Hepatocyte (in vitro differentiated cells): ENCODE measurements at regions not wholly inside any gene's neighbourhood (a gene's known extent, or its start where the extent isn't known, plus 50 kb on each side); places are given as distances from the start of the nearest gene placed in this dataset.
A peak's percentile ranks its signal among the peaks of the same experiment; 100 is the strongest.

ENCODE experiments used
- DNase-seq: peaks from one replicate; pipeline ENCODE4 v3.0.0-alpha.2; 2016; ENCODE audit warnings: low spot score
- H2AFZ ChIP-seq: fragments of 200-600 bp; sonication (generic); 2 replicates; pipeline ENCODE4 v1.6.0; 2016; ENCODE audit warnings: antibody characterized with exemption, mild to moderate bottlenecking
- H3K27ac ChIP-seq: fragments of 200-600 bp; sonication (generic); 2 replicates; pipeline ENCODE4 v1.5.1; 2016; ENCODE audit warnings: mild to moderate bottlenecking
- H3K27me3 ChIP-seq: fragments of 200-600 bp; sonication (generic); 2 replicates; pipeline ENCODE4 v1.6.1; 2016
- H3K36me3 ChIP-seq: fragments of 200-600 bp; sonication (generic); replicated peaks from 2 replicates; pipeline ENCODE4 v1.5.1; 2016; ENCODE audit warnings: low read depth; ENCODE audit not compliant: insufficient read depth
- H3K4me1 ChIP-seq: fragments of 200-600 bp; sonication (generic); 2 replicates; pipeline ENCODE4 v1.5.1; 2016; ENCODE audit warnings: mild to moderate bottlenecking, moderate library complexity; ENCODE audit not compliant: insufficient read depth
- H3K4me2 ChIP-seq: fragments of 200-600 bp; sonication (generic); 2 replicates; pipeline ENCODE4 v1.6.0; 2016
- H3K4me3 ChIP-seq: fragments of 200-600 bp; sonication (generic); 2 replicates; pipeline ENCODE4 v1.5.1; 2016; ENCODE audit warnings: mild to moderate bottlenecking
- H3K79me2 ChIP-seq: fragments of 200-600 bp; sonication (generic); 2 replicates; pipeline ENCODE4 v1.6.0; 2017; ENCODE audit warnings: mild to moderate bottlenecking
- H3K9me2 ChIP-seq: fragments of 200-600 bp; sonication (generic); replicated peaks from 2 replicates; pipeline ENCODE4 v1.6.0; 2017; ENCODE audit warnings: mild to moderate bottlenecking; ENCODE audit not compliant: insufficient read depth
- H3K9me3 ChIP-seq: fragments of 200-600 bp; sonication (generic); 2 replicates; pipeline ENCODE4 v1.5.1; 2016; ENCODE audit warnings: low read depth, mild to moderate bottlenecking
- H4K20me1 ChIP-seq: fragments of 200-600 bp; sonication (generic); 2 replicates; pipeline ENCODE4 v1.6.0; 2016; ENCODE audit warnings: mild to moderate bottlenecking; ENCODE audit not compliant: insufficient read depth, poor library complexity, severe bottlenecking
- EZH2 ChIP-seq: fragments of 200-600 bp; sonication (generic); IDR thresholded peaks from 2 replicates; pipeline ENCODE4 v1.6.1; 2016; ENCODE audit warnings: antibody characterized with exemption, mild to moderate bottlenecking, borderline replicate concordance
- EZH2phosphoT487 ChIP-seq: fragments of 200-600 bp; sonication (generic); IDR thresholded peaks from one replicate; pipeline ENCODE4 v1.6.1; 2018; ENCODE audit warnings: antibody characterized with exemption, mild to moderate bottlenecking, low read depth, moderate library complexity; ENCODE audit not compliant: unreplicated experiment, severe bottlenecking
- WGBS: methylation state at CpG from one replicate; pipeline ENCODE4 v1.1.6; 2016; ENCODE audit warnings: low lambda C conversion rate; ENCODE audit errors: missing lambda C conversion rate; 5-methylcytosine and 5-hydroxymethylcytosine counted together
- TF ChIP-seq, protein P1 (sequence below): fragments of 200-600 bp; sonication (generic); IDR thresholded peaks from 2 replicates; pipeline ENCODE4 v1.5.1; 2016; ENCODE audit warnings: antibody characterized with exemption, mild to moderate bottlenecking; ENCODE audit not compliant: poor library complexity

DNA sequence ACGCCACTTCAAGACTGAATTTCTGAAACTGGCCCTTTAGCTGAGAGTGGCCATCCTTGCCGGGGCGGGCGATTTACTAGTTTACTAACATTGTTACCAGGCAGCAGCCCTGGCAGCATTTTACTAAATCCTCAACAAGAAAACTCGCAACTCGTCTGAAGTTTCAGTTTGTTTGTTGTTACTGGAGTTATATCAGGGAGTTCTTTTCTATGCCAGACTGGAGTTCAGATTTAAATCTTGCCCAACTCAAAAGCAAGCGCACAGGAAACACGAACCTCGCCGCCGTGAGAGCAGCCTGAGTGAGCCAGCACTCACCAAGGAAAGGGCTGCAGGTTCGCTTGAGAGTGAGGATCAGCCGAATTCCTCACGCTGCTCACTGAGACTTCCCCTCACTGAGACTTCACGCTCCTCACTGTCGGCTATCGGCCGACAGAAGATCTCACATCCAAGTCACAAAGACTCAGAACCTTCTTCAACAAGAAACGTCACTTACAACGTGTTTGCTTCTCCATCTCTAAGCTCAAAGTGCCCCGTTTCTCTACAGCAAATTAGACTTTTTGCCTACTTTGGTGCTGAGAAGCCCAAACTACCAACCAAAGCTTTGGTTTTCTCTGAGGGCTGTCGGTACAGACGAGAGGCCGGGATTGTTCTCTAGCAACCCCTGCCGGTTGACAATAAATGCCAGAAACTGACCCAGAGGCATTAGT is 78.9 kb downstream of the OLIG3 start:
- peak overlapping the region; percentile 25 for H3K27ac ChIP-seq
- no peaks in the 10 kb centered on the region for H4K20me1 ChIP-seq
- H3K4me2 ChIP-seq, result peak overlapping the region; percentile 83
- no peaks in the 10 kb centered on the region for H3K9me3 ChIP-seq
- H3K79me2 ChIP-seq, result no peaks in the 10 kb centered on the region
- peak overlapping the region; percentile 41 for H3K4me3 ChIP-seq
- 7% methylated on average over 25 of the region's 25 CpGs for WGBS
- H3K27me3 ChIP-seq, result no peaks in the 10 kb centered on the region
- H3K36me3 ChIP-seq, result no peaks in the 10 kb centered on the region
- H2AFZ ChIP-seq, result peak overlapping the region; percentile 61
- no peaks in the 10 kb centered on the region for H3K4me1 ChIP-seq
- H3K9me2 ChIP-seq, result no peaks in the 10 kb centered on the region
- no peak for TF ChIP-seq EZH2phosphoT487
- TF ChIP-seq, protein P1, sequence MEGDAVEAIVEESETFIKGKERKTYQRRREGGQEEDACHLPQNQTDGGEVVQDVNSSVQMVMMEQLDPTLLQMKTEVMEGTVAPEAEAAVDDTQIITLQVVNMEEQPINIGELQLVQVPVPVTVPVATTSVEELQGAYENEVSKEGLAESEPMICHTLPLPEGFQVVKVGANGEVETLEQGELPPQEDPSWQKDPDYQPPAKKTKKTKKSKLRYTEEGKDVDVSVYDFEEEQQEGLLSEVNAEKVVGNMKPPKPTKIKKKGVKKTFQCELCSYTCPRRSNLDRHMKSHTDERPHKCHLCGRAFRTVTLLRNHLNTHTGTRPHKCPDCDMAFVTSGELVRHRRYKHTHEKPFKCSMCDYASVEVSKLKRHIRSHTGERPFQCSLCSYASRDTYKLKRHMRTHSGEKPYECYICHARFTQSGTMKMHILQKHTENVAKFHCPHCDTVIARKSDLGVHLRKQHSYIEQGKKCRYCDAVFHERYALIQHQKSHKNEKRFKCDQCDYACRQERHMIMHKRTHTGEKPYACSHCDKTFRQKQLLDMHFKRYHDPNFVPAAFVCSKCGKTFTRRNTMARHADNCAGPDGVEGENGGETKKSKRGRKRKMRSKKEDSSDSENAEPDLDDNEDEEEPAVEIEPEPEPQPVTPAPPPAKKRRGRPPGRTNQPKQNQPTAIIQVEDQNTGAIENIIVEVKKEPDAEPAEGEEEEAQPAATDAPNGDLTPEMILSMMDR, result peak; percentile 67
- TF ChIP-seq EZH2, result no peak
- peak; percentile 82 for DNase-seq

- Histone ChIP-seq H3K27me3 (no peaks in the 10 kb centered on the region), H3K4me2 (peak overlapping the region; percentile 83), H3K9me2 (no peaks in the 10 kb centered on the region), H3K36me3 (no peaks in the 10 kb centered on the region), H3K4me3 (peak overlapping the region; percentile 41), H3K27ac (peak overlapping the region; percentile 25), H3K4me1 (no peaks in the 10 kb centered on the region), H4K20me1 (no peaks in the 10 kb centered on the region), H3K79me2 (no peaks in the 10 kb centered on the region), H3K9me3 (no peaks in the 10 kb centered on the region), H2AFZ (no peak overlapping the region)
- WGBS, result 49% methylated on average over 7 of the region's 7 CpGs
- no peak for TF ChIP-seq EZH2phosphoT487
- no peak for TF ChIP-seq EZH2
- TF ChIP-seq, protein P1, result no peak
- no peak for DNase-seq
Measured at GRCh38 chr6:137414599-137414998, 79.6 kb downstream of the OLIG3 start.

- 32% methylated on average over 3 of the region's 3 CpGs for WGBS
Measured at GRCh38 chr6:137413482-137413881, 80.7 kb downstream of the OLIG3 start.

DNA sequence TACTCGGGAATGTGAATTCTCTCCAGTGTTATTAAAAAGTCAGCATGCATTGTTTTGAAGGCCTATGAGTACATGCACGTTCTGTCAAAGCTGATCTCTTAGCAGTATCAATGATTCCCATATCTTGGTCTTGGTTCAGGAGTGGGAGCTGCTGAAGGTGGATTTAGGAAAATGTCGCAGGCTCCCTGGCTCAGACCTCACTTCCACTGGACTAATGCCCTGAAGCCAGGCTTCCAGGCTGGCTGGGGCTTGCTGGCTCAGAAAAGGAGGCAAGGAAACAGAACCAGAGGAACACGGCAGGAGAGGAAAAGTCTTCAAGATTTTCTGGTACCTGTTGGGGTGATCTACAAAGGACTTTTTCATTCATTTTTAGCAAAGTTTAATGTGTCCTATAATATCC is 81.6 kb downstream of the OLIG3 start:
- TF ChIP-seq EZH2phosphoT487 (no peak), EZH2 (no peak)
- TF ChIP-seq, protein P1, result no peak
- H3K27me3 ChIP-seq, result no peaks in the 10 kb centered on the region
- H3K9me2 ChIP-seq, result no peaks in the 10 kb centered on the region
- no peak overlapping the region for H3K4me2 ChIP-seq
- no peak overlapping the region for H3K4me3 ChIP-seq
- H3K27ac ChIP-seq, result no peak overlapping the region
- DNase-seq, result no peak
- H3K79me2 ChIP-seq, result no peaks in the 10 kb centered on the region
- WGBS, result 72% methylated on average over 4 of the region's 4 CpGs
- H3K36me3 ChIP-seq, result no peaks in the 10 kb centered on the region
- H4K20me1 ChIP-seq, result no peaks in the 10 kb centered on the region
- no peaks in the 10 kb centered on the region for H3K9me3 ChIP-seq
- H2AFZ ChIP-seq, result no peak overlapping the region
- H3K4me1 ChIP-seq, result no peaks in the 10 kb centered on the region

More at GRCh38 chr6:137413482-137413881, 80.7 kb downstream of the OLIG3 start:
- Histone ChIP-seq H3K79me2 (no peaks in the 10 kb centered on the region), H3K27me3 (no peaks in the 10 kb centered on the region), H3K9me2 (no peaks in the 10 kb centered on the region), H3K36me3 (no peaks in the 10 kb centered on the region), H3K9me3 (no peaks in the 10 kb centered on the region), H3K4me3 (no peak overlapping the region), H3K27ac (no peak overlapping the region), H3K4me1 (no peaks in the 10 kb centered on the region), H3K4me2 (no peak overlapping the region), H4K20me1 (no peaks in the 10 kb centered on the region), H2AFZ (no peak overlapping the region)
- TF ChIP-seq EZH2, result no peak
- DNase-seq, result no peak
